22Rv1 (cell line): ENCODE measurements at regions not wholly inside any gene's neighbourhood (a gene's known extent, or its start where the extent isn't known, plus 50 kb on each side); places are given as distances from the start of the nearest gene placed in this dataset.

ENCODE experiments used
- ZFX ChIP-seq: fragments of 450-650 bp; IDR thresholded peaks from 2 replicates; pipeline ENCODE4 v1.6.1; 2017; ENCODE audit warnings: antibody characterized with exemption, borderline replicate concordance
- TF ChIP-seq, protein P1 (sequence below): fragments of 450-650 bp; IDR thresholded peaks from 2 replicates; pipeline ENCODE4 v1.5.1; 2017; ENCODE audit warnings: mild to moderate bottlenecking

- TF ChIP-seq, protein P1, sequence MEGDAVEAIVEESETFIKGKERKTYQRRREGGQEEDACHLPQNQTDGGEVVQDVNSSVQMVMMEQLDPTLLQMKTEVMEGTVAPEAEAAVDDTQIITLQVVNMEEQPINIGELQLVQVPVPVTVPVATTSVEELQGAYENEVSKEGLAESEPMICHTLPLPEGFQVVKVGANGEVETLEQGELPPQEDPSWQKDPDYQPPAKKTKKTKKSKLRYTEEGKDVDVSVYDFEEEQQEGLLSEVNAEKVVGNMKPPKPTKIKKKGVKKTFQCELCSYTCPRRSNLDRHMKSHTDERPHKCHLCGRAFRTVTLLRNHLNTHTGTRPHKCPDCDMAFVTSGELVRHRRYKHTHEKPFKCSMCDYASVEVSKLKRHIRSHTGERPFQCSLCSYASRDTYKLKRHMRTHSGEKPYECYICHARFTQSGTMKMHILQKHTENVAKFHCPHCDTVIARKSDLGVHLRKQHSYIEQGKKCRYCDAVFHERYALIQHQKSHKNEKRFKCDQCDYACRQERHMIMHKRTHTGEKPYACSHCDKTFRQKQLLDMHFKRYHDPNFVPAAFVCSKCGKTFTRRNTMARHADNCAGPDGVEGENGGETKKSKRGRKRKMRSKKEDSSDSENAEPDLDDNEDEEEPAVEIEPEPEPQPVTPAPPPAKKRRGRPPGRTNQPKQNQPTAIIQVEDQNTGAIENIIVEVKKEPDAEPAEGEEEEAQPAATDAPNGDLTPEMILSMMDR = no peak
- TF ChIP-seq ZFX = no peak
Measured at GRCh38 chr12:68447797-68448260, 115.7 kb upstream of the MDM1 start.
